ENCODE measurements at regions not wholly inside any gene's neighbourhood (a gene's known extent, or its start where the extent isn't known, plus 50 kb on each side); places are given as distances from the start of the nearest gene placed in this dataset.

DNA sequence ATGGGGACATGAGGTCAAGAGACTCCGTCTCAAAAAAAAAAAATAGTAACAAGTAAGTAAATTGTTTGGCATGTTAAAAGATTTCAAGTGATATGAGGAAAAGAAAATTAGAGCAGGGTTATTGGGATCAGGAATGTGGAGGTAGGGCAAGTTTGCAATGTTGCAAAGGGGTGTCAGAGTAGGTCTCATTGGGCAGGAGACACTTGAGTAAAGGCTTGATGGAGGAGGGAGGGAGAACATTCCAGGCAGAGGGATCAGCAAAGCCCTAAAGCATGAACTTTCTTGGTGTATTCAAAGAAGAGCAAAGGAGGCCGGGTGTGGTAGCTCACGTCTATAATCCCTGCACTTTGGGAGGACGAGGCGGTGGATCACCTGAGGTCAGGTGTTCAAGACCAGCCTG, 87.1 kb upstream of the HAND1 start:
- H3K27ac ChIP-seq (ENCODE audit: low read depth, low read length) = no peak overlapping the region
- no peak overlapping the region for H3K27ac Mint-ChIP-seq
- H3K27me3 ChIP-seq (ENCODE audit: control insufficient read depth, insufficient read depth, low read length, poor library complexity, severe bottlenecking) = no peaks in the 10 kb centered on the region
- H3K9ac ChIP-seq (ENCODE audit: extremely low read depth, low read length, poor library complexity, severe bottlenecking) = no peak overlapping the region
- H3K36me3 Mint-ChIP-seq (ENCODE audit: low read depth) = no peaks in the 10 kb centered on the region
- no peak overlapping the region for H3K4me3 ChIP-seq (ENCODE audit: low read length)
- 96 to 100% methylated on average over 3 to 5 of the region's 5 CpGs for WGBS, 2 experiments (ENCODE audit: insufficient coverage in 1 of 2, insufficient read length in 1 of 2)
- H3K4me3 Mint-ChIP-seq = no peak overlapping the region
- peaks cover 3% of the 10 kb centered on the region for H3K4me1 Mint-ChIP-seq
- TF ChIP-seq, protein P1, sequence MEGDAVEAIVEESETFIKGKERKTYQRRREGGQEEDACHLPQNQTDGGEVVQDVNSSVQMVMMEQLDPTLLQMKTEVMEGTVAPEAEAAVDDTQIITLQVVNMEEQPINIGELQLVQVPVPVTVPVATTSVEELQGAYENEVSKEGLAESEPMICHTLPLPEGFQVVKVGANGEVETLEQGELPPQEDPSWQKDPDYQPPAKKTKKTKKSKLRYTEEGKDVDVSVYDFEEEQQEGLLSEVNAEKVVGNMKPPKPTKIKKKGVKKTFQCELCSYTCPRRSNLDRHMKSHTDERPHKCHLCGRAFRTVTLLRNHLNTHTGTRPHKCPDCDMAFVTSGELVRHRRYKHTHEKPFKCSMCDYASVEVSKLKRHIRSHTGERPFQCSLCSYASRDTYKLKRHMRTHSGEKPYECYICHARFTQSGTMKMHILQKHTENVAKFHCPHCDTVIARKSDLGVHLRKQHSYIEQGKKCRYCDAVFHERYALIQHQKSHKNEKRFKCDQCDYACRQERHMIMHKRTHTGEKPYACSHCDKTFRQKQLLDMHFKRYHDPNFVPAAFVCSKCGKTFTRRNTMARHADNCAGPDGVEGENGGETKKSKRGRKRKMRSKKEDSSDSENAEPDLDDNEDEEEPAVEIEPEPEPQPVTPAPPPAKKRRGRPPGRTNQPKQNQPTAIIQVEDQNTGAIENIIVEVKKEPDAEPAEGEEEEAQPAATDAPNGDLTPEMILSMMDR (conservative IDR thresholded peaks at IDR 0.05) = no peak
- no peak for DNase-seq
- no peaks in the 10 kb centered on the region for H3K9me3 ChIP-seq (ENCODE audit: control insufficient read depth, low read length)
- no peaks in the 10 kb centered on the region for H3K36me3 ChIP-seq (ENCODE audit: control insufficient read depth, insufficient read depth, low read length)
- no peaks in the 10 kb centered on the region for H3K4me1 ChIP-seq (ENCODE audit: control insufficient read depth, insufficient read depth, low read length)
- H3K27me3 Mint-ChIP-seq (ENCODE audit: insufficient read depth) = peaks cover 4% of the 10 kb centered on the region
- H3K9me3 Mint-ChIP-seq = no peaks in the 10 kb centered on the region

DNA sequence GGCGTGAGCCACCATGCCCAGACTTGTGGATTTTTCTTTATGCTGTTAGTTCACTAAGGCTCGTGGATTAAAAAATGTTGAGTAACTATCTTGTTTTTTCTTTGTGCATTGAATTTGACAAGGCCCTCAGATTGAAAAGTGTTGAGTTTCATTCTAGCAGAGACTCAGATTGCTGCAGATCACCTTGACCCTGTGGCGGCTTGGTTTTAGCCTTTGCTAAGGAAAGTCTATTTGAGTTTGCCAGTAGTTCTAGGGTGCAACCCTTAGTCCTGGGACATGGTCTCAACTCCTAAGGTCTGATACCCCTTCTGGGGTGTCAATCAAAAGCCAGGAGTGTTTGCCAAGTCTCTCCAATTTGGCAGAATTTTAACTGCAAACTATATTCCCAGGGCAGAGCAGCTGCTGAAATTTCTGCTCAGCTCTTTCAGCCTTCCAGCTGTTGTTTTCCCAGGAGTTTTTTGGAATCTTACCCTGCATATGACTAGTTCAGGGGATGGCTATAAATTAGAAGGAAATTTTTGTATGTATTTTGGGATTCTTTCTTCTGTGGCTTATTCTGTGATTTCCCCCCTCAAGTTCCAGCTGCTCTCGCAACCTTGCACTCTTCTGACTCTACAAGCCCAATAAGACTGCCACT, 84.3 kb upstream of the HAND1 start:
- WGBS, 2 experiments (ENCODE audit: insufficient coverage in 1 of 2, insufficient read length in 1 of 2) = 82 to 86% methylated on average over 4 of the region's 4 CpGs
- Histone ChIP-seq H3K4me1 (ENCODE audit: control insufficient read depth, insufficient read depth, low read length) (no peaks in the 10 kb centered on the region), H3K9ac (ENCODE audit: extremely low read depth, low read length, poor library complexity, severe bottlenecking) (no peak overlapping the region), H3K4me3 (ENCODE audit: low read length) (no peak overlapping the region), H3K27ac (ENCODE audit: low read depth, low read length) (no peak overlapping the region), H3K27me3 (ENCODE audit: control insufficient read depth, insufficient read depth, low read length, poor library complexity, severe bottlenecking) (no peaks in the 10 kb centered on the region), H3K9me3 (ENCODE audit: control insufficient read depth, low read length) (no peaks in the 10 kb centered on the region), H3K36me3 (ENCODE audit: control insufficient read depth, insufficient read depth, low read length) (no peaks in the 10 kb centered on the region)
- H3K27ac Mint-ChIP-seq = no peak overlapping the region
- TF ChIP-seq, protein P1 (conservative IDR thresholded peaks at IDR 0.05) = no peak
- H3K4me3 Mint-ChIP-seq = no peak overlapping the region
- H3K36me3 Mint-ChIP-seq (ENCODE audit: low read depth) = no peaks in the 10 kb centered on the region
- no peaks in the 10 kb centered on the region for H3K9me3 Mint-ChIP-seq
- peaks cover 4% of the 10 kb centered on the region for H3K27me3 Mint-ChIP-seq (ENCODE audit: insufficient read depth)
- H3K4me1 Mint-ChIP-seq = peaks cover 3% of the 10 kb centered on the region
- DNase-seq = no peak

DNA sequence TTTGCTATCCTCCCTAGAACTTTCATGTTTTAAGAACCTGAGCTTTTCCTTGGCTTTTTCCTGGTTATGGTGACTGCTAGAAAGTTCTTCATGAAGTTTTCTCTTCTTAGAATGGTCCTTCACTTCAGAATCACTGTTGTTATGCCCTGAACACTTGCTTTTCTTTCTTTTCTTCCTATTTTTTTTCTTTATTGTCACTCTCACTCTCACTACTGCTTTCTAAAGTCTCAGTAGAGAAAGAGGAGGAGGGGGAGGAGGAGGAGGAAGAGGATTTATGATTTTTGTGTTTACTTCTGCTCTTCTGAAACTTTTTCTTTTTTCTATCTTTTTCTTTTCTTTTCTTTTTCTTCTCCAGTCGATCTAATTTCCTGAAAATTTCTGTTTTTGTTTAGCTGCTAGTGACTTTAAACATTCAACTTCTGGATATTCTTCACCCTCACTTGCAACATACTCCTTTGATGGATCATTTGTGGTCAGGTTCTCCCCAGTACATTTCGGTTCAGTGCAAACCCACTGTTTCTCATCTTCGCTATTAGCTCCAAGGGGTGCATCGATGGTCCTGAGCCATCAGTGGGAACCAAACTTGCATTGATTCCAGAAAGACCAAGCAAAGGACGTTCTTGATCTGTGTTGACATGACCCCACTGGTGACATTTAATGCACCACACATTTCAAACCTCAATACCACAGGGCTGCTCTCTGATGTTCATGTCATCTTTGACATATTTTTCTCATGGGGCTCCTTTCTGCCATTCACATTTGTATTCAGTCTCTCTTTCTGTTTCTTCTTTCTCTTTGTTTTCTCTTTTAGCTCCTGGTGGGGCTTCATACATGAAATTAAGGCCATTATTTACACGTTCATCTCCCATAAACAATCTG, 81.6 kb upstream of the HAND1 start:
- Mint-ChIP-seq H3K27me3 (ENCODE audit: insufficient read depth) (peaks cover 4% of the 10 kb centered on the region), H3K36me3 (ENCODE audit: low read depth) (peaks cover 2% of the 10 kb centered on the region), H3K4me1 (no peaks in the 10 kb centered on the region), H3K27ac (no peak overlapping the region), H3K9me3 (peaks cover 12% of the 10 kb centered on the region), H3K4me3 (no peak overlapping the region)
- H3K4me1 ChIP-seq (ENCODE audit: control insufficient read depth, insufficient read depth, low read length) = no peaks in the 10 kb centered on the region
- TF ChIP-seq, protein P1 (conservative IDR thresholded peaks at IDR 0.05) = no peak
- no peaks in the 10 kb centered on the region for H3K36me3 ChIP-seq (ENCODE audit: control insufficient read depth, insufficient read depth, low read length)
- no peaks in the 10 kb centered on the region for H3K27me3 ChIP-seq (ENCODE audit: control insufficient read depth, insufficient read depth, low read length, poor library complexity, severe bottlenecking)
- no peak overlapping the region for H3K4me3 ChIP-seq (ENCODE audit: low read length)
- DNase-seq = no peak
- WGBS, 2 experiments (ENCODE audit: insufficient coverage in 1 of 2, insufficient read length in 1 of 2) = 88 to 93% methylated on average over 5 to 6 of the region's 6 CpGs
- H3K9ac ChIP-seq (ENCODE audit: extremely low read depth, low read length, poor library complexity, severe bottlenecking) = no peak overlapping the region
- no peaks in the 10 kb centered on the region for H3K9me3 ChIP-seq (ENCODE audit: control insufficient read depth, low read length)
- no peak overlapping the region for H3K27ac ChIP-seq (ENCODE audit: low read depth, low read length)
